Fibroblast of lung (primary cell): ENCODE measurements at regions not wholly inside any gene's neighbourhood (a gene's known extent, or its start where the extent isn't known, plus 50 kb on each side); places are given as distances from the start of the nearest gene placed in this dataset.

Experiments used
- DNase-seq, 2 donors: peaks; one replicate each; pipeline versions ENCODE4 v3.0.0 to v3.0.0-alpha.2; 2010; ENCODE audit warnings: low read depth in 2 of 2
- H2AFZ ChIP-seq: 2 replicates; pipeline ENCODE4 v1.5.1; 2012; ENCODE audit warnings: low read length, control low read depth, inconsistent platforms
- H3K27ac ChIP-seq: 2 replicates; pipeline ENCODE4 v1.5.1; 2011; ENCODE audit warnings: low read length, control low read depth; ENCODE audit not compliant: insufficient read depth
- H3K27me3 ChIP-seq: 2 replicates; pipeline ENCODE4 v1.5.1; 2011; ENCODE audit warnings: mild to moderate bottlenecking, low read length; ENCODE audit not compliant: control insufficient read depth, insufficient read depth
- H3K36me3 ChIP-seq: 2 replicates; pipeline ENCODE4 v1.5.1; 2011; ENCODE audit warnings: low read length; ENCODE audit not compliant: control insufficient read depth, insufficient read depth
- H3K4me1 ChIP-seq: 2 replicates; pipeline ENCODE4 v1.5.1; 2011; ENCODE audit warnings: low read length; ENCODE audit not compliant: control insufficient read depth, insufficient read depth; ENCODE audit errors: extremely low read depth
- H3K4me2 ChIP-seq: 2 replicates; pipeline ENCODE4 v1.5.1; 2011; ENCODE audit warnings: low read length, control low read depth; ENCODE audit not compliant: insufficient read depth; ENCODE audit errors: extremely low read depth
- H3K4me3 ChIP-seq, 4 experiments: fragments of 200-600 bp in 1 of 4; sonication (generic) in 1 of 4; replicated peaks in 1 of 4; 2 replicates each; pipeline ENCODE4 v1.5.1; 2011 to 2016; ENCODE audit warnings: low read length in 4 of 4, low read depth in 3 of 4, mild to moderate bottlenecking in 3 of 4, control low read depth in 2 of 4, inconsistent platforms in 1 of 4, mixed read lengths in 1 of 4; ENCODE audit not compliant: insufficient read depth in 1 of 4; ENCODE audit errors: control extremely low read depth in 1 of 4
- H3K79me2 ChIP-seq: 2 replicates; pipeline ENCODE4 v1.5.1; 2012; ENCODE audit warnings: mild to moderate bottlenecking, low read length, inconsistent platforms; ENCODE audit not compliant: control insufficient read depth, insufficient read depth
- H3K9ac ChIP-seq: 2 replicates; pipeline ENCODE4 v1.5.1; 2011; ENCODE audit warnings: mild to moderate bottlenecking, low read length, control low read depth; ENCODE audit not compliant: insufficient read depth
- H3K9me3 ChIP-seq: 2 replicates; pipeline ENCODE4 v1.5.1; 2012; ENCODE audit warnings: low read depth, low read length; ENCODE audit not compliant: control insufficient read depth, insufficient read depth
- H4K20me1 ChIP-seq: 2 replicates; pipeline ENCODE4 v1.5.1; 2011; ENCODE audit warnings: low read length; ENCODE audit not compliant: control insufficient read depth, insufficient read depth; ENCODE audit errors: extremely low read depth
- CTCF ChIP-seq, 2 donors: IDR thresholded peaks in 1 of 2; conservative IDR thresholded peaks in 1 of 2; 1 replicate in 1 of 2; 2 replicates in 1 of 2; pipeline ENCODE4 v1.5.1; 2011 to 2012; ENCODE audit warnings: low read length in 2 of 2, control low read depth in 1 of 2, inconsistent platforms in 1 of 2, low read depth in 1 of 2, mild to moderate bottlenecking in 1 of 2
- EZH2 ChIP-seq: IDR thresholded peaks from 2 replicates; pipeline ENCODE4 v1.5.1; 2012; ENCODE audit warnings: low read length, control low read depth, mild to moderate bottlenecking; ENCODE audit errors: missing control alignments

- Histone ChIP-seq H4K20me1 (no peaks in the 10 kb centered on the region), H3K36me3 (no peaks in the 10 kb centered on the region), H3K4me1 (no peaks in the 10 kb centered on the region), H3K27ac (no peak overlapping the region), H3K4me2 (no peak overlapping the region), H2AFZ (no peak overlapping the region), H3K79me2 (no peaks in the 10 kb centered on the region), H3K27me3 (no peaks in the 10 kb centered on the region), H3K4me3 (no peak overlapping the region), H3K9me3 (no peaks in the 10 kb centered on the region), H3K9ac (no peak overlapping the region)
- DNase-seq = no peak
- TF ChIP-seq EZH2 = no peak
- TF ChIP-seq CTCF (conservative IDR thresholded peaks at IDR 0.05 in 1 of 2, IDR thresholded peaks at IDR 0.05 in 1 of 2; ENCODE audit: low read depth in 1 of 2, low read length in 2 of 2) = no peak
Measured at GRCh38 chr2:59295524-59296162, 1054.5 kb upstream of the FANCL start.

GRCh38 chr2:59288771-59289170 lies 1047.6 kb upstream of the FANCL start:
- Histone ChIP-seq H4K20me1 (no peaks in the 10 kb centered on the region), H3K4me2 (no peak overlapping the region), H3K27ac (no peak overlapping the region), H3K79me2 (no peaks in the 10 kb centered on the region), H3K36me3 (no peaks in the 10 kb centered on the region), H3K27me3 (no peaks in the 10 kb centered on the region), H3K9ac (no peak overlapping the region), H3K4me3 (no peak overlapping the region), H3K4me1 (no peaks in the 10 kb centered on the region), H2AFZ (no peak overlapping the region), H3K9me3 (no peaks in the 10 kb centered on the region)
- TF ChIP-seq EZH2 (no peak), CTCF (conservative IDR thresholded peaks at IDR 0.05 in 1 of 2, IDR thresholded peaks at IDR 0.05 in 1 of 2; ENCODE audit: low read depth in 1 of 2, low read length in 2 of 2) (no peak)
- DNase-seq = no peak

GRCh38 chr2:59282374-59283057 lies 1041.4 kb upstream of the FANCL start:
- H3K4me1 ChIP-seq = no peaks in the 10 kb centered on the region
- H4K20me1 ChIP-seq = no peaks in the 10 kb centered on the region
- TF ChIP-seq EZH2 (no peak), CTCF (conservative IDR thresholded peaks at IDR 0.05 in 1 of 2, IDR thresholded peaks at IDR 0.05 in 1 of 2; ENCODE audit: low read depth in 1 of 2, low read length in 2 of 2) (no peak)
- no peaks in the 10 kb centered on the region for H3K27me3 ChIP-seq
- no peaks in the 10 kb centered on the region for H3K36me3 ChIP-seq
- no peak overlapping the region for H3K9ac ChIP-seq
- H3K79me2 ChIP-seq = no peaks in the 10 kb centered on the region
- no peak overlapping the region for H3K27ac ChIP-seq
- H3K9me3 ChIP-seq = no peaks in the 10 kb centered on the region
- no peak overlapping the region for H2AFZ ChIP-seq
- no peak overlapping the region for H3K4me3 ChIP-seq
- no peak for DNase-seq
- no peak overlapping the region for H3K4me2 ChIP-seq
